Upper lobe of left lung (tissue), 6 donors: ENCODE measurements at regions not wholly inside any gene's neighbourhood (a gene's known extent, or its start where the extent isn't known, plus 50 kb on each side); places are given as distances from the start of the nearest gene placed in this dataset.
"Not testable (repeated sequence)": the region's sequence is repeated elsewhere in the genome, so short reads cannot be mapped to it uniquely, and the experiment has no call there.

Experiments
- ATAC-seq, 2 donors: fragments of 200-7000 bp; cut with Tn5 transposase; one replicate each; pipeline ENCODE4 v1.9.1; 2022; ENCODE audit warnings: mild to moderate bottlenecking in 2 of 2, moderate library complexity in 2 of 2; ENCODE audit not compliant: low FRiP score in 2 of 2
- DNase-seq, 2 donors: peaks; one replicate each; pipeline ENCODE4 v3.0.0-alpha.2; 2019 to 2020
- H3K27ac ChIP-seq, 4 donors: fragments of 200-600 bp; sonication (generic); one replicate each; pipeline ENCODE4 v1.5.1; 2016 to 2019
- H3K27me3 ChIP-seq, 4 donors: fragments of 200-600 bp; sonication (generic); one replicate each; pipeline ENCODE4 v1.5.1; 2017 to 2019
- H3K36me3 ChIP-seq, 4 donors: fragments of 200-600 bp; sonication (generic); one replicate each; pipeline ENCODE4 v1.5.1; 2016 to 2019
- H3K4me1 ChIP-seq, 4 donors: fragments of 200-600 bp; sonication (generic); one replicate each; pipeline ENCODE4 v1.5.1; 2018 to 2019
- H3K4me3 ChIP-seq, 4 donors: fragments of 200-600 bp; sonication (generic); one replicate each; pipeline ENCODE4 v1.5.1; 2017 to 2019; ENCODE audit warnings: mild to moderate bottlenecking in 2 of 4, moderate library complexity in 1 of 4
- H3K9me3 ChIP-seq, 4 donors: fragments of 200-600 bp; sonication (generic); one replicate each; pipeline ENCODE4 v1.5.1; 2018 to 2019
- CTCF ChIP-seq, 6 experiments: fragments of 450-650 bp in 4 of 6; fragments of 200-600 bp in 2 of 6; sonication (generic) in 2 of 6; IDR thresholded peaks; one replicate each; pipeline ENCODE4 v1.5.1; 2016 to 2019; ENCODE audit warnings: antibody characterized with exemption in 6 of 6
- EP300 ChIP-seq, 4 donors: sonication (generic); formaldehyde crosslinking; IDR thresholded peaks; one replicate each; pipeline ENCODE4 v1.5.1; 2017; ENCODE audit warnings: antibody characterized with exemption in 4 of 4, control low read depth in 2 of 4
- POLR2A ChIP-seq, 4 donors: fragments of 450-650 bp; IDR thresholded peaks; one replicate each; pipeline ENCODE4 v1.5.1; 2016 to 2017; ENCODE audit warnings: antibody characterized with exemption in 4 of 4, mild to moderate bottlenecking in 2 of 4
- POLR2AphosphoS5 ChIP-seq, 2 donors: sonication (generic); formaldehyde crosslinking; IDR thresholded peaks; one replicate each; pipeline ENCODE4 v1.5.1; 2017; ENCODE audit warnings: antibody characterized with exemption in 2 of 2
- WGBS, 2 donors: methylation state at CpG; one replicate each; pipeline ENCODE4 v1.1.5; 2017 to 2018; 5-methylcytosine and 5-hydroxymethylcytosine counted together
- donor health status: DM: no; HTN: no; CAD: no; lungs with moderate emphysema.
- donor health status: DM: no; HTN: yes; CAD: no; lungs with severe emphysema.

GRCh38 chr15:62363913-62364312, 198.8 kb upstream of the C2CD4B start:
- Histone ChIP-seq H3K36me3 (no peaks in the 10 kb centered on the region), H3K9me3 (no peaks in the 10 kb centered on the region), H3K27me3 (no peaks in the 10 kb centered on the region), H3K4me1 (no peaks in the 10 kb centered on the region), H3K4me3 (no peak overlapping the region), H3K27ac (no peak overlapping the region)
- DNase-seq (no peak), ATAC-seq (no peak)
- WGBS, 2 donors: 63 to 79% methylated on average over 1 of the region's 1 CpG
- TF ChIP-seq POLR2AphosphoS5 (IDR thresholded peaks at IDR 0.05) (no peak), EP300 (IDR thresholded peaks at IDR 0.05) (no peak), CTCF (IDR thresholded peaks at IDR 0.05) (no peak), POLR2A (IDR thresholded peaks at IDR 0.05) (no peak)

DNA sequence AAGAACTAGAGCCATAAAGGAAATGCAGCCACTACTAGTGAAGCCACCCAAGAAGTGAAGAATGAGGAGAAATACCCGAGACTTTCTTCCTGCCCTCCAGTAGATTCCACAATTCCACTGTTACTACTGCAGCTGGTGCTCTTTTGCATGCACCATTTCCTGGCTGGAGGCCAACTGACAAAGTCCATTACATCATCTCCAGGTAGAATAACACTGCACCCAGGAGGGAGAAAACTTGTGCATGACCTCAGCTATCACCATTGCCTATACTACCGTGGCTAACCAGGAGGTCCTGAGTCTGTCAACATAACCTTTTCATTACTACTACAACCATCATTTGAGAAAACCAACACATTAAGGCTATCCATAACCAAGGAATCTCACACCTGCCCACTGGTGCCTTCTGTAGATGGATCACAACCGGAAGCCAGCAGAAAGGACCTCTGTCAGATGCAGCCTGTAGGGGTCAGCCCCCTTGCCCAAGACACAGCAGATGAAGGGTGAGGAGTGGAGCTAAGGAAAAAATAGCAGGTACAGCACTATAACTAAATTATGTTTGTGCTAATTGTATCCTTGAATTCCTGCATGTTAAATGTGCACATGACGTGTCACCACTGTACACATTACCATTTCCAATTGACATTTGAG, 200.8 kb upstream of the C2CD4B start:
- 73 to 74% methylated on average over 4 of the region's 4 CpGs for WGBS, 2 donors
- ATAC-seq (no peak), DNase-seq (no peak)
- Histone ChIP-seq H3K4me3 (no peak overlapping the region), H3K36me3 (no peaks in the 10 kb centered on the region), H3K4me1 (no peaks in the 10 kb centered on the region), H3K27ac (no peak overlapping the region), H3K27me3 (no peaks in the 10 kb centered on the region), H3K9me3 (no peaks in the 10 kb centered on the region)
- TF ChIP-seq POLR2AphosphoS5 (IDR thresholded peaks at IDR 0.05) (no peak), POLR2A (IDR thresholded peaks at IDR 0.05) (no peak), CTCF (IDR thresholded peaks at IDR 0.05) (no peak), EP300 (IDR thresholded peaks at IDR 0.05) (no peak)

DNA sequence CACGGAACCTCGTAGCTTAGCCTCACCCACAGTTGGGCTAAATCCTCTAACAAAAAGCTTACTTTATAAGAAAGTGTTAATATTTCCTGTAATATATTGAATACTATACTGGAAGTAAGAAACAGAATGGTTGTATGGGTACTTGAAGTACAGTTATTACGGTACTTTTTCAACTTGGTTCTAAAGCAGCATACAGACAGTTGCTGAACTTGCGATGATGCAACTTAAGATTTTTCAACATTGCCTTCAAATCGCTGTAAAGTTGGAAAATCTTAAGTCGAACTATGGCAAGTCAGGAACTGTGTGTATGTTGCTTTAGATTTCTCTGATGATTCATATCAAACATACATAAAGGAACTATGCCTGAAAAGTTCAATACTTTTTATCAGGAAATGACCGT, 204.4 kb upstream of the C2CD4B start:
- TF ChIP-seq CTCF (IDR thresholded peaks at IDR 0.05) (no peak), POLR2A (IDR thresholded peaks at IDR 0.05) (no peak), EP300 (IDR thresholded peaks at IDR 0.05) (no peak), POLR2AphosphoS5 (IDR thresholded peaks at IDR 0.05) (no peak)

GRCh38 chr15:62371683-62372082, 206.6 kb upstream of the C2CD4B start:
- H3K27me3 ChIP-seq, H3K36me3 ChIP-seq, H3K27ac ChIP-seq, H3K4me1 ChIP-seq, ATAC-seq, DNase-seq, H3K4me3 ChIP-seq, H3K9me3 ChIP-seq: not testable (repeated sequence)
- 81 to 89% methylated on average over 4 of the region's 4 CpGs for WGBS, 2 donors

More for the DNA sequence above, 204.4 kb upstream of the C2CD4B start:
- no peaks in the 10 kb centered on the region for H3K4me1 ChIP-seq
- H3K4me3 ChIP-seq: no peak overlapping the region
- H3K27ac ChIP-seq: no peak overlapping the region
- no peak for ATAC-seq
- whole genome bisulfite sequencing, 2 donors: 67 to 75% methylated on average over 7 of the region's 7 CpGs
- no peaks in the 10 kb centered on the region for H3K9me3 ChIP-seq
- H3K27me3 ChIP-seq: no peaks in the 10 kb centered on the region
- H3K36me3 ChIP-seq: no peaks in the 10 kb centered on the region
- DNase-seq: no peak

DNA sequence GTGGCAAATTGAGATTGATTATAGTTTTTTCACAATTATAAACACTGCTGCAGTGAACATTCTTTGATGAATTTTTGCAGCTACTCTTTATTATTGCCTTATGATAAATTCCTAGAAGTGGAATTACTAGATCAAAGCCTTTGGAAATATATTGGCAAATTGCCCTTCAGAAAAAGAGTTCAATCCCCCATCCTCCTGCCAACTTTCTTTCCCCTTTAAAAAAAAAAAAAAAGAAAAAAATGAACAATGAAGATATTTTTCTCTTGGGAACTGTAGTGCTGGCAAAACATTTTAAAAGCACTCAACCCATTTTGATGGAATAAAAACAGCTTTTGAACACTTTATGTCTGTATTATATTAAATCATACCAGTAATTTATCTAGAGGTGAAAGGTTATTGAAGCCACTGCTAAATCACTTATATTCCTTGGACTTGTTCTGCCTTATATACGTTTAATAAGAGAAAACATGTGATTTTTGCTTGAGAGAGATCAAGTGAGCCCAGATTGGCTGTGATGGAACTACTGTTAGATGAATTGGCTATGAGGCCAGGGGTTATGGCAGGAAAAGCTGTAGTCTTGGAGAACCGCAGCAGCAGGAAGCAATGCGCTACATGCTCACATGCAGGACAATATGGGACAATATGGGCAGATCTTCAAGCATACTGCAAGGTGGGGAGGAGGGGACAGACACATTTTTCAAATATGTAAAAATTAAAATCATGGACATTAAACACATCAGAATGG, 212.8 kb upstream of the C2CD4B start:
- TF ChIP-seq EP300 (IDR thresholded peaks at IDR 0.05) (no peak), CTCF (IDR thresholded peaks at IDR 0.05) (no peak), POLR2A (IDR thresholded peaks at IDR 0.05) (no peak), POLR2AphosphoS5 (IDR thresholded peaks at IDR 0.05) (no peak)
- H3K4me3 ChIP-seq: no peak overlapping the region
- H3K4me1 ChIP-seq: no peaks in the 10 kb centered on the region
- no peaks in the 10 kb centered on the region for H3K9me3 ChIP-seq
- 51 to 59% methylated on average over 3 of the region's 3 CpGs for WGBS, 2 donors
- H3K27ac ChIP-seq: no peak overlapping the region
- H3K36me3 ChIP-seq: no peaks in the 10 kb centered on the region
- ATAC-seq: no peak
- no peaks in the 10 kb centered on the region for H3K27me3 ChIP-seq
- no peak for DNase-seq
